Keratinocyte (primary cell): ENCODE measurements at regions not wholly inside any gene's neighbourhood (a gene's known extent, or its start where the extent isn't known, plus 50 kb on each side); places are given as distances from the start of the nearest gene placed in this dataset.

Experiments used
- DNase-seq: peaks from one replicate; pipeline ENCODE4 v3.0.0-alpha.2; 2011; ENCODE audit warnings: low read depth, missing footprints, low spot score
- FAIRE-seq: peaks from 2 replicates; lab custom pipeline; 2011; peaks lifted over from hg19 to GRCh38; lab: Jason Lieb, UNC
- H2AFZ ChIP-seq: 2 replicates; pipeline ENCODE4 v1.6.0; 2012; ENCODE audit warnings: low read length, control low read depth, inconsistent platforms; ENCODE audit not compliant: control insufficient read depth
- H3K27ac ChIP-seq: 2 replicates; pipeline ENCODE4 v1.5.1; 2011; ENCODE audit warnings: low read length; ENCODE audit not compliant: control insufficient read depth, insufficient read depth
- H3K27me3 ChIP-seq: 3 replicates; pipeline ENCODE4 v1.6.0; 2011; ENCODE audit warnings: low read length; ENCODE audit not compliant: control insufficient read depth, insufficient read depth; ENCODE audit errors: extremely low read depth
- H3K36me3 ChIP-seq, 2 experiments: 2 replicates in 1 of 2; 3 replicates in 1 of 2; pipeline ENCODE4 v1.5.1; 2011; ENCODE audit warnings: low read length in 2 of 2, mild to moderate bottlenecking in 1 of 2; ENCODE audit not compliant: control insufficient read depth in 2 of 2, insufficient read depth in 2 of 2; ENCODE audit errors: extremely low read depth in 1 of 2
- H3K4me1 ChIP-seq: 3 replicates; pipeline ENCODE4 v1.5.1; 2011; ENCODE audit warnings: low read length; ENCODE audit not compliant: control insufficient read depth, insufficient read depth; ENCODE audit errors: extremely low read depth
- H3K4me2 ChIP-seq: 3 replicates; pipeline ENCODE4 v1.6.0; 2011; ENCODE audit warnings: low read depth, low read length; ENCODE audit not compliant: control insufficient read depth, insufficient read depth; ENCODE audit errors: extremely low read depth
- H3K4me3 ChIP-seq, 3 experiments: fragments of 200-600 bp in 1 of 3; sonication (generic) in 1 of 3; 2 replicates in 2 of 3; 3 replicates in 1 of 3; pipeline ENCODE4 v1.5.1; 2011 to 2016; ENCODE audit warnings: low read length in 3 of 3, mild to moderate bottlenecking in 3 of 3, control low read depth in 2 of 3, inconsistent platforms in 1 of 3, low read depth in 1 of 3, mixed read lengths in 1 of 3, mixed run types in 1 of 3, moderate library complexity in 1 of 3; ENCODE audit not compliant: control insufficient read depth in 2 of 3, insufficient read depth in 2 of 3; ENCODE audit errors: extremely low read depth in 1 of 3
- H3K79me2 ChIP-seq: 2 replicates; pipeline ENCODE4 v1.6.0; 2012; ENCODE audit warnings: low read length; ENCODE audit not compliant: control insufficient read depth, insufficient read depth
- H3K9ac ChIP-seq: 3 replicates; pipeline ENCODE4 v1.6.0; 2011; ENCODE audit warnings: low read length; ENCODE audit not compliant: control insufficient read depth, insufficient read depth; ENCODE audit errors: extremely low read depth
- H3K9me1 ChIP-seq: 3 replicates; pipeline ENCODE4 v1.6.0; 2011; ENCODE audit warnings: low read length; ENCODE audit not compliant: control insufficient read depth, insufficient read depth; ENCODE audit errors: extremely low read depth
- H3K9me3 ChIP-seq: 2 replicates; pipeline ENCODE4 v1.5.1; 2012; ENCODE audit warnings: low read depth, low read length; ENCODE audit not compliant: control insufficient read depth
- H4K20me1 ChIP-seq: 3 replicates; pipeline ENCODE4 v1.6.0; 2011; ENCODE audit warnings: low read length; ENCODE audit not compliant: control insufficient read depth, insufficient read depth; ENCODE audit errors: extremely low read depth
- CTCF ChIP-seq, 3 experiments: IDR thresholded peaks in 1 of 3; conservative IDR thresholded peaks in 1 of 3; optimal IDR thresholded peaks in 1 of 3; 2 replicates in 2 of 3; 3 replicates in 1 of 3; pipeline versions ENCODE3 to v1.5.1; 2011; ENCODE audit warnings: low read length in 3 of 3, mild to moderate bottlenecking in 3 of 3, moderate library complexity in 2 of 3, control low read depth in 1 of 3, inconsistent platforms in 1 of 3; ENCODE audit not compliant: insufficient read depth in 2 of 3; ENCODE audit errors: extremely low read depth in 1 of 3
- EZH2 ChIP-seq: IDR thresholded peaks from one replicate; pipeline ENCODE4 v1.6.1; 2012; ENCODE audit warnings: inconsistent platforms, mild to moderate bottlenecking, low read length, moderate library complexity
- dilution Hi-C: fragments of 300-500 bp; cut with MboI; formaldehyde crosslinking; loops from one replicate; pipeline ENCODE4 v1.7.0; 2020; ENCODE audit warnings: low sequenced_read_pairs; ENCODE audit not compliant: extremely low pct_ligation_motif_present

- TF ChIP-seq EZH2 (no peak), CTCF (optimal IDR thresholded peaks at IDR 0.05 in 1 of 3, IDR thresholded peaks at IDR 0.05 in 1 of 3, conservative IDR thresholded peaks at IDR 0.05 in 1 of 3; ENCODE audit: extremely low read depth in 1 of 3, insufficient read depth in 2 of 3, low read length in 3 of 3) (no peak)
- no peak for DNase-seq
- Histone ChIP-seq H3K79me2 (no peaks in the 10 kb centered on the region), H3K27ac (no peak overlapping the region), H3K9me1 (no peaks in the 10 kb centered on the region), H3K27me3 (peaks cover 30% of the 10 kb centered on the region), H4K20me1 (no peaks in the 10 kb centered on the region), H3K4me1 (no peaks in the 10 kb centered on the region), H3K9me3 (no peaks in the 10 kb centered on the region), H3K4me2 (no peak overlapping the region), H3K4me3 (no peak overlapping the region), H3K9ac (no peak overlapping the region), H3K36me3 (no peaks in the 10 kb centered on the region), H2AFZ (no peak overlapping the region)
- dilution Hi-C loops = no loop called here
- FAIRE-seq = no peak
Observed at GRCh38 chr15:60264088-60264487, 133.7 kb downstream of the ANXA2 start.

- no peak overlapping the region for H3K4me2 ChIP-seq
- DNase-seq (no peak), FAIRE-seq (no peak)
- H3K27me3 ChIP-seq = peaks cover 30% of the 10 kb centered on the region
- dilution Hi-C loops = no loop called here
- H3K36me3 ChIP-seq = no peaks in the 10 kb centered on the region
- TF ChIP-seq EZH2 (no peak), CTCF (optimal IDR thresholded peaks at IDR 0.05 in 1 of 3, IDR thresholded peaks at IDR 0.05 in 1 of 3, conservative IDR thresholded peaks at IDR 0.05 in 1 of 3; ENCODE audit: extremely low read depth in 1 of 3, insufficient read depth in 2 of 3, low read length in 3 of 3) (no peak)
- no peaks in the 10 kb centered on the region for H4K20me1 ChIP-seq
- no peak overlapping the region for H2AFZ ChIP-seq
- H3K9me3 ChIP-seq = no peaks in the 10 kb centered on the region
- H3K4me1 ChIP-seq = no peaks in the 10 kb centered on the region
- no peak overlapping the region for H3K9ac ChIP-seq
- no peak overlapping the region for H3K4me3 ChIP-seq
- no peaks in the 10 kb centered on the region for H3K79me2 ChIP-seq
- no peak overlapping the region for H3K27ac ChIP-seq
- H3K9me1 ChIP-seq = no peaks in the 10 kb centered on the region
Observed at GRCh38 chr15:60264566-60264965, 133.2 kb downstream of the ANXA2 start.
